Dendritic cell treated with granulocyte-macrophage colony-stimulating factor and Interleukin-4, amounts not matched to agents 40 ng/mL and 50 ng/mL, for 4 days (primary cell): ENCODE measurements at regions not wholly inside any gene's neighbourhood (a gene's known extent, or its start where the extent isn't known, plus 50 kb on each side); places are given as distances from the start of the nearest gene placed in this dataset.

Experiments used
- H3K27ac Mint-ChIP-seq: one replicate; pipeline ENCODE4 v1.8.0; 2022; ENCODE audit warnings: mild to moderate bottlenecking, mixed read lengths
- H3K27me3 Mint-ChIP-seq: one replicate; pipeline ENCODE4 v1.8.0; 2022; ENCODE audit warnings: mild to moderate bottlenecking, mixed read lengths
- H3K36me3 Mint-ChIP-seq: one replicate; pipeline ENCODE4 v1.8.0; 2022; ENCODE audit warnings: low read depth, mixed read lengths
- H3K4me1 Mint-ChIP-seq: one replicate; pipeline ENCODE4 v1.8.0; 2022; ENCODE audit warnings: low read depth, mixed read lengths
- H3K4me3 Mint-ChIP-seq: one replicate; pipeline ENCODE4 v1.8.0; 2022; ENCODE audit warnings: mild to moderate bottlenecking, moderate library complexity, mixed read lengths
- H3K9me3 Mint-ChIP-seq: one replicate; pipeline ENCODE4 v1.8.0; 2022; ENCODE audit warnings: mixed read lengths
- intact Hi-C: fragments of 100-400 bp; cut with micrococcal nuclease; formaldehyde crosslinking; loops from one replicate; pipeline ENCODE4 v1.15.0; 2022

GRCh38 chr5:145233461-145233860 is 601.7 kb downstream of the PRELID2 start:
- Mint-ChIP-seq H3K9me3 (peaks cover 6% of the 10 kb centered on the region), H3K36me3 (no peaks in the 10 kb centered on the region), H3K4me1 (no peaks in the 10 kb centered on the region), H3K4me3 (no peak overlapping the region), H3K27me3 (no peaks in the 10 kb centered on the region), H3K27ac (no peak overlapping the region)
- intact Hi-C loops = no loop called here

GRCh38 chr5:145230781-145231180 is 604.4 kb downstream of the PRELID2 start:
- intact Hi-C loops = no loop called here
- H3K4me1 Mint-ChIP-seq = no peaks in the 10 kb centered on the region
- H3K27me3 Mint-ChIP-seq = no peaks in the 10 kb centered on the region
- peaks cover 6% of the 10 kb centered on the region for H3K9me3 Mint-ChIP-seq
- no peak overlapping the region for H3K27ac Mint-ChIP-seq
- no peaks in the 10 kb centered on the region for H3K36me3 Mint-ChIP-seq
- H3K4me3 Mint-ChIP-seq = no peak overlapping the region

- H3K4me1 Mint-ChIP-seq = no peaks in the 10 kb centered on the region
- peaks cover 6% of the 10 kb centered on the region for H3K9me3 Mint-ChIP-seq
- no peak overlapping the region for H3K27ac Mint-ChIP-seq
- no peaks in the 10 kb centered on the region for H3K27me3 Mint-ChIP-seq
- no peak overlapping the region for H3K4me3 Mint-ChIP-seq
- H3K36me3 Mint-ChIP-seq = no peaks in the 10 kb centered on the region
- intact Hi-C loops = no loop called here
These were observed 606.6 kb downstream of the PRELID2 start for GRCh38 chr5:145228564-145228963.

GRCh38 chr5:145227881-145228280 is 607.3 kb downstream of the PRELID2 start:
- intact Hi-C loops = no loop called here
- Mint-ChIP-seq H3K27ac (no peak overlapping the region), H3K4me1 (no peaks in the 10 kb centered on the region), H3K27me3 (no peaks in the 10 kb centered on the region), H3K9me3 (peaks cover 6% of the 10 kb centered on the region), H3K36me3 (no peaks in the 10 kb centered on the region), H3K4me3 (no peak overlapping the region)

- no peak overlapping the region for H3K4me3 Mint-ChIP-seq
- no peaks in the 10 kb centered on the region for H3K27me3 Mint-ChIP-seq
- no peaks in the 10 kb centered on the region for H3K36me3 Mint-ChIP-seq
- intact Hi-C loops = no loop called here
- H3K4me1 Mint-ChIP-seq = no peaks in the 10 kb centered on the region
- peaks cover 6% of the 10 kb centered on the region for H3K9me3 Mint-ChIP-seq
- no peak overlapping the region for H3K27ac Mint-ChIP-seq
These were observed 608.4 kb downstream of the PRELID2 start for GRCh38 chr5:145226726-145227125.

GRCh38 chr5:145225529-145225928 is 609.6 kb downstream of the PRELID2 start:
- Mint-ChIP-seq H3K27me3 (no peaks in the 10 kb centered on the region), H3K27ac (no peak overlapping the region), H3K36me3 (no peaks in the 10 kb centered on the region), H3K9me3 (peaks cover 6% of the 10 kb centered on the region), H3K4me1 (no peaks in the 10 kb centered on the region), H3K4me3 (no peak overlapping the region)
- intact Hi-C loops = no loop called here

GRCh38 chr5:145223582-145223981 is 611.6 kb downstream of the PRELID2 start:
- intact Hi-C loops = no loop called here
- Mint-ChIP-seq H3K36me3 (no peaks in the 10 kb centered on the region), H3K27ac (no peak overlapping the region), H3K9me3 (no peaks in the 10 kb centered on the region), H3K27me3 (no peaks in the 10 kb centered on the region), H3K4me1 (no peaks in the 10 kb centered on the region), H3K4me3 (no peak overlapping the region)

GRCh38 chr5:145222622-145223021 is 612.5 kb downstream of the PRELID2 start:
- Mint-ChIP-seq H3K4me3 (no peak overlapping the region), H3K27ac (no peak overlapping the region), H3K9me3 (no peaks in the 10 kb centered on the region), H3K27me3 (no peaks in the 10 kb centered on the region), H3K36me3 (no peaks in the 10 kb centered on the region), H3K4me1 (no peaks in the 10 kb centered on the region)
- intact Hi-C loops = no loop called here

- H3K4me1 Mint-ChIP-seq = no peaks in the 10 kb centered on the region
These were observed 613.7 kb downstream of the PRELID2 start for GRCh38 chr5:145221416-145221815.

GRCh38 chr5:145220481-145220880 is 614.7 kb downstream of the PRELID2 start:
- no peaks in the 10 kb centered on the region for H3K9me3 Mint-ChIP-seq
- no peaks in the 10 kb centered on the region for H3K4me1 Mint-ChIP-seq
- no peak overlapping the region for H3K4me3 Mint-ChIP-seq
- H3K36me3 Mint-ChIP-seq = no peaks in the 10 kb centered on the region
- no peaks in the 10 kb centered on the region for H3K27me3 Mint-ChIP-seq
- intact Hi-C loops = no loop called here
- no peak overlapping the region for H3K27ac Mint-ChIP-seq

More at GRCh38 chr5:145221416-145221815, 613.7 kb downstream of the PRELID2 start:
- Mint-ChIP-seq H3K4me3 (no peak overlapping the region), H3K27me3 (no peaks in the 10 kb centered on the region), H3K36me3 (no peaks in the 10 kb centered on the region), H3K9me3 (no peaks in the 10 kb centered on the region), H3K27ac (no peak overlapping the region)
- intact Hi-C loops = no loop called here

- Mint-ChIP-seq H3K36me3 (no peaks in the 10 kb centered on the region), H3K9me3 (peaks cover 9% of the 10 kb centered on the region), H3K27me3 (no peaks in the 10 kb centered on the region), H3K4me1 (no peaks in the 10 kb centered on the region), H3K4me3 (no peak overlapping the region), H3K27ac (no peak overlapping the region)
- intact Hi-C loops = no loop called here
These were observed 616.2 kb downstream of the PRELID2 start for GRCh38 chr5:145218982-145219381.

DNA sequence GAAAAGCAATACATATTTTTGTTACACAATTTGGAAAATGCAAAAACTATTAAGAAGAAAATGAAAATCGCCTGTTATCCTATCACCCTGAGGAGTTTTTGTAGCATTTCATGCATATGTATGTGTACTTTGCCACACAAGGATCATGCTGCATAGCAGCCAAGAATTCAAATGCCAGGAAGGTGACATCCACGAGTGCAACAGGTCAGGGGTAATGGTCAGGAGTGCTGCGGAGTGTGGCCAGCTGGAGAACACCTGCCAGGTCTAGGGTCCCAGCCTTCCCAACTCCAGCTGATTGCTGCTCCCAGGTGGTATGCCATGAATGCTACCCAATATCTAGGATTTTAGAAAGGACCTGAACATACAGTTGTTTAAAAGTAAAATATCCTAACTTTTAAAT is 617.1 kb downstream of the PRELID2 start:
- intact Hi-C loops = no loop called here
- H3K36me3 Mint-ChIP-seq = no peaks in the 10 kb centered on the region
- no peak overlapping the region for H3K4me3 Mint-ChIP-seq
- no peak overlapping the region for H3K27ac Mint-ChIP-seq
- H3K4me1 Mint-ChIP-seq = no peaks in the 10 kb centered on the region
- no peaks in the 10 kb centered on the region for H3K27me3 Mint-ChIP-seq
- peaks cover 18% of the 10 kb centered on the region for H3K9me3 Mint-ChIP-seq

GRCh38 chr5:145210020-145210419 is 625.1 kb downstream of the PRELID2 start:
- no peak overlapping the region for H3K4me3 Mint-ChIP-seq
- intact Hi-C loops = no loop called here
- H3K27ac Mint-ChIP-seq = no peak overlapping the region
- H3K4me1 Mint-ChIP-seq = no peaks in the 10 kb centered on the region
- no peaks in the 10 kb centered on the region for H3K36me3 Mint-ChIP-seq
- peaks cover 56% of the 10 kb centered on the region for H3K9me3 Mint-ChIP-seq
- no peaks in the 10 kb centered on the region for H3K27me3 Mint-ChIP-seq

GRCh38 chr5:145205546-145205945 is 629.6 kb downstream of the PRELID2 start:
- Mint-ChIP-seq H3K36me3 (no peaks in the 10 kb centered on the region), H3K4me3 (no peak overlapping the region), H3K27me3 (no peaks in the 10 kb centered on the region), H3K9me3 (peaks cover 40% of the 10 kb centered on the region), H3K27ac (no peak overlapping the region), H3K4me1 (no peaks in the 10 kb centered on the region)
- intact Hi-C loops = no loop called here

- Mint-ChIP-seq H3K36me3 (no peaks in the 10 kb centered on the region), H3K27me3 (no peaks in the 10 kb centered on the region), H3K27ac (no peak overlapping the region), H3K9me3 (peaks cover 40% of the 10 kb centered on the region), H3K4me3 (no peak overlapping the region), H3K4me1 (no peaks in the 10 kb centered on the region)
- intact Hi-C loops = no loop called here
These were observed 630.4 kb downstream of the PRELID2 start for GRCh38 chr5:145204743-145205142.
